Left lung (tissue), 4 donors: ENCODE measurements at regions not wholly inside any gene's neighbourhood (a gene's known extent, or its start where the extent isn't known, plus 50 kb on each side); places are given as distances from the start of the nearest gene placed in this dataset.

Experiments used
- ATAC-seq: fragments of 200-7000 bp; cut with Tn5 transposase; one replicate; pipeline ENCODE4 v1.9.1; 2020; ENCODE audit warnings: moderate library complexity
- DNase-seq, 4 donors: peaks; one replicate each; pipeline ENCODE4 v3.0.0-alpha.2; 2013 to 2020
- H3K27ac ChIP-seq, 2 donors: fragments of 200-600 bp; sonication (generic) in 1 of 2; one replicate each; pipeline versions ENCODE4 v1.5.0 to v1.8.0; 2020 to 2021
- H3K27me3 ChIP-seq, 2 donors: fragments of 200-600 bp; sonication (generic) in 1 of 2; one replicate each; pipeline versions ENCODE4 v1.5.0 to v1.8.0; 2020 to 2021
- H3K36me3 ChIP-seq, 2 donors: fragments of 200-600 bp; sonication (generic) in 1 of 2; one replicate each; pipeline versions ENCODE4 v1.5.0 to v1.8.0; 2020 to 2021
- H3K4me1 ChIP-seq, 2 donors: fragments of 200-600 bp; one replicate each; pipeline ENCODE4 v1.8.0; 2021
- H3K4me3 ChIP-seq, 2 donors: fragments of 200-600 bp; sonication (generic) in 1 of 2; one replicate each; pipeline versions ENCODE4 v1.5.0 to v1.8.0; 2020 to 2021; ENCODE audit warnings: mild to moderate bottlenecking in 1 of 2
- H3K9me3 ChIP-seq, 2 donors: fragments of 200-600 bp; sonication (generic) in 1 of 2; one replicate each; pipeline versions ENCODE4 v1.5.0 to v1.8.0; 2020 to 2021
- intact Hi-C, 2 donors: fragments of 100-400 bp; cut with DNase I; formaldehyde crosslinking; loops; one replicate each; pipeline versions ENCODE4 v1.11.2 to v1.14.2; 2022
- TF ChIP-seq, protein P1 (sequence below), 2 donors: fragments of 200-600 bp; sonication (generic) in 1 of 2; IDR thresholded peaks; one replicate each; pipeline versions ENCODE4 v1.5.0 to v1.8.0; 2021; ENCODE audit warnings: antibody characterized with exemption in 2 of 2
- donor health status: DM: no; HTN: yes; CAD: no.
- donor health status: DM: no; HTN: no; CAD: no.

DNA sequence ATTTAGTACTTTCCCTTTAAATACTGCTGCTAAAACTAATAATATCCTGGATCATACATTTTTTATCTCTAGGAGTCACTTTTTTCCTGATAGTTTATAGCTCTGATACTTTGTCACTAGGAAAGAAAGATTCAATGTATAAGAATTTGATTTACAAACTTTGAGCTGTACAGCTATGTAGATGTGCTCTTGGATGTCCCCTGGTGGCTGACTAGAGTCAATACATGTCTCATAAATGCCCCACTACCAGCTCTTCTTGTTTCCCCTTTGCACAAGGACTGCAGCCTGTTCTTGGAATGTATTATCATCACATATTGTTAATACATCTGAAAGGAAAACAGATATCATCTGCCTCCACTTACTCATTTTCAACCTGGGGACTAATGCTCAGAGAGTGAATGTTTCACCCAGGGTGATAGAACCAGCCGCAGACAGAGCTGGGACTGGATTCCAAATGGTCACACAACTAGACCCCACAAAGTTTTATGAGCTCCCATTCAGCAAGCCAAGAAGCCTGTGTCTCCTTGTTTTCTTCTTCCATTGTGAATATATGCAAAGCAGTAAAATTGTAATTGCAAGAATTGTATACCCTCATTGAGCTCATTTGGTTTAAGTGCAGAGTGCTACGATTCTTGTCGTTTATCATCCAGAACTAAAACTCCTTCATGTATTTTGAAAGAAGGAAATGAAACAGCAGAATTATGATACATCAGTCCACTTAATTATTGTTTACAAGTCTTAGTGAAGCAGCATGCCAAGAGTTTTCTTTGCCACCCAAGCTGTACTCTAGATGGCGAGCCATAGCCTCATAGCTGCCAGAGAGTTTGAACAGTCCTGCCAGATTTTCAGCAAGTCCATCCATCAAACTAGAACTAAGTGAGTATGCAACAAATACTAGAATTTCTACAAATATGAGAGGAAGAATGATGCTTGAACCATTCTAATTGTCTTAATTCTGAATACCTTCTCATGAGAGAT, 261.6 kb upstream of the LMCD1 start:
- H3K4me1 ChIP-seq, result no peaks in the 10 kb centered on the region
- intact Hi-C loops, result no loop called here
- no peaks in the 10 kb centered on the region for H3K27me3 ChIP-seq
- peak in 2 of 4 donors; percentile 44 to 59 for DNase-seq
- TF ChIP-seq, protein P1, sequence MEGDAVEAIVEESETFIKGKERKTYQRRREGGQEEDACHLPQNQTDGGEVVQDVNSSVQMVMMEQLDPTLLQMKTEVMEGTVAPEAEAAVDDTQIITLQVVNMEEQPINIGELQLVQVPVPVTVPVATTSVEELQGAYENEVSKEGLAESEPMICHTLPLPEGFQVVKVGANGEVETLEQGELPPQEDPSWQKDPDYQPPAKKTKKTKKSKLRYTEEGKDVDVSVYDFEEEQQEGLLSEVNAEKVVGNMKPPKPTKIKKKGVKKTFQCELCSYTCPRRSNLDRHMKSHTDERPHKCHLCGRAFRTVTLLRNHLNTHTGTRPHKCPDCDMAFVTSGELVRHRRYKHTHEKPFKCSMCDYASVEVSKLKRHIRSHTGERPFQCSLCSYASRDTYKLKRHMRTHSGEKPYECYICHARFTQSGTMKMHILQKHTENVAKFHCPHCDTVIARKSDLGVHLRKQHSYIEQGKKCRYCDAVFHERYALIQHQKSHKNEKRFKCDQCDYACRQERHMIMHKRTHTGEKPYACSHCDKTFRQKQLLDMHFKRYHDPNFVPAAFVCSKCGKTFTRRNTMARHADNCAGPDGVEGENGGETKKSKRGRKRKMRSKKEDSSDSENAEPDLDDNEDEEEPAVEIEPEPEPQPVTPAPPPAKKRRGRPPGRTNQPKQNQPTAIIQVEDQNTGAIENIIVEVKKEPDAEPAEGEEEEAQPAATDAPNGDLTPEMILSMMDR (IDR thresholded peaks at IDR 0.05), result peak; percentile 69 to 80
- peaks cover 0 to 12% of the 10 kb centered on the region in 2 donors for H3K9me3 ChIP-seq
- no peaks in the 10 kb centered on the region for H3K36me3 ChIP-seq
- H3K27ac ChIP-seq, result no peak overlapping the region
- H3K4me3 ChIP-seq, result no peak overlapping the region
- ATAC-seq, result peak; percentile 92

DNA sequence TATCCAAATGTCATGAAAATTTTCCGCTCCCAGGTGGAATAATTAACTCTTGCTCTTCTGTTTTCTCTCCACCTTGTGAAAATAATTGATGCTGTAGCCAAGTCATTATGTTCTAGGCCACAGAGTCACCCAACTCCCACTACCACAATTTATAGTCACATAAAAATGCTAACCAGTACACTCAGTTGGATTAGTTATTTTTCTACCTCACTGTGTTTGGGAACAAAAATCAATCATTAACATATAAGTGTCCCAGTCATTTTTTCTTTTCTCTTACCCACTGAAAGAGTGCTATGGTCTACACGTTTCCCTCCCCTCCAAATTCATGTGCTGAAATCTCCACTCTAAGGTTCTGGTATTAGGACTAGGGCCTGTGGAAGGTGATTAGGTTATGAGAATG, 255.6 kb upstream of the LMCD1 start:
- no peak for ATAC-seq
- Histone ChIP-seq H3K4me3 (no peak overlapping the region), H3K27ac (no peak overlapping the region), H3K4me1 (no peaks in the 10 kb centered on the region), H3K36me3 (no peaks in the 10 kb centered on the region), H3K27me3 (no peaks in the 10 kb centered on the region), H3K9me3 (peaks cover 0 to 12% of the 10 kb centered on the region in 2 donors)
- no peak for DNase-seq
- TF ChIP-seq, protein P1 (IDR thresholded peaks at IDR 0.05), result no peak
- intact Hi-C loops, result no loop called here

DNA sequence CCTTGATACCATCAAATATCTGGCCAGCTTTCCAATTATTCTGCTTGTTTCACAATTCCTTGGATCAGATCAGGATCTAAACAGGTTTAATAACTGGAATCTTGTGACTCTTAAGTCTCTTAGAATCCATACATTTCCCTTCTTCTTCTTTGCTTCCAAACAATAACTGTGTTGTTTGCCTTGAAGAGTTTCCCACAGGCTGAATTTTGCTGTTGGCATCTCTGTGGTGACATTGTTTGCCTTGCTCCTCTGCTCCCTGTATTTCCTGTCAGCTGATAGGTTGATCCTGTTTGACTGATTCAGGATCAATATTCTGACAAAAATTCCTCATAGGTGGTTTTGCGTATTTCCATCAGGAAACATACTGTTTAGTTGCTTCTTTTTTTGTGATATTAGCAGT, 248.4 kb upstream of the LMCD1 start:
- no peak overlapping the region for H3K4me3 ChIP-seq
- TF ChIP-seq, protein P1 (IDR thresholded peaks at IDR 0.05), result no peak
- H3K27me3 ChIP-seq, result no peaks in the 10 kb centered on the region
- DNase-seq (no peak), ATAC-seq (no peak)
- H3K9me3 ChIP-seq, result no peaks in the 10 kb centered on the region
- H3K4me1 ChIP-seq, result no peaks in the 10 kb centered on the region
- no peak overlapping the region for H3K27ac ChIP-seq
- H3K36me3 ChIP-seq, result no peaks in the 10 kb centered on the region
- intact Hi-C loops, result no loop called here

DNA sequence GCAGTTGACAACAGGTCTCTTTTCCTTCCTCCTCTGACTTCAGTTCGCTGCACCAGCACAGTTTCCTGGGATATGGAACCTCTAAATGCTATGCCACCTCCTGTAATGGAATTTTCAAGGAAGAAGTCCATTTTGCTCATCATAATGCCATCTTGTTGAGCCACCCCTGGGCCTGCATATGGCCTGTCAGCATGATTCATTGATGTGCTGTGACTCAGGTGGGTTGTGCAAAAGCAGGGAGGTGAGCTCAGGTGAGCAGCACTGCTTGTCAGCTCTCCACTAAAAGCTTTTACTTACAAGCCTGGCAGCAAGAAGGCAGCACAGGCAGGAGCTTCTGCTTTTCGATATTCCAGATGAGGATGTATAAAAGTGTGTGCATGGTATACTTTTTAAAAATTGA, 247.1 kb upstream of the LMCD1 start:
- Histone ChIP-seq H3K27me3 (no peaks in the 10 kb centered on the region), H3K9me3 (no peaks in the 10 kb centered on the region), H3K4me3 (no peak overlapping the region), H3K4me1 (no peaks in the 10 kb centered on the region), H3K27ac (no peak overlapping the region), H3K36me3 (no peaks in the 10 kb centered on the region)
- no peak for DNase-seq
- intact Hi-C loops, result no loop called here
- ATAC-seq, result no peak
- TF ChIP-seq, protein P1 (IDR thresholded peaks at IDR 0.05), result no peak

DNA sequence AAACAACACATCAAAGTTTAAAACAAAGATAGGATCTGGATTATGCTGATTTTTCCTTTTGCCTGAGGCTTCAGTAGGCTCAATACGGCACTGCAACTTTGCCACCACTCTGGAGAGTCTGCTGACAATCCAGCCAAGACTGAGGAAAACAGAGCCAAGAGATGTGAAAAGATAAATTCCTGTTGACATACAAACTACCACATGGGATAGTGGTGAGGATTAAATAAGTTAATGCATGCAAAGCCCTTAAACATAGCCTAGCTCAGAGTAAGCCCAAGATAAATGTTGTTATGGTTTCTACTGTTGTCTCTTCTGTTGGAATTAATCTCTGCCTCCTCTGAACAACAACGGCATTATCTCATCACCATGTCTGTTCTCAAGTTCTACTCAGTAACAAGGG, 245.9 kb upstream of the LMCD1 start:
- DNase-seq, result no peak
- H3K4me3 ChIP-seq, result no peak overlapping the region
- H3K27me3 ChIP-seq, result no peaks in the 10 kb centered on the region
- TF ChIP-seq, protein P1 (IDR thresholded peaks at IDR 0.05), result no peak
- H3K4me1 ChIP-seq, result no peaks in the 10 kb centered on the region
- H3K9me3 ChIP-seq, result peaks cover 0 to 4% of the 10 kb centered on the region in 2 donors
- no peak for ATAC-seq
- intact Hi-C loops, result no loop called here
- H3K27ac ChIP-seq, result no peak overlapping the region
- H3K36me3 ChIP-seq, result no peaks in the 10 kb centered on the region
